ENCODE measurements at regions not wholly inside any gene's neighbourhood (a gene's known extent, or its start where the extent isn't known, plus 50 kb on each side); places are given as distances from the start of the nearest gene placed in this dataset.

- no peaks in the 10 kb centered on the region for H3K27me3 ChIP-seq (replicated peaks; ENCODE audit: control insufficient read depth, insufficient read depth, low read length)
- no peaks in the 10 kb centered on the region for H3K36me3 ChIP-seq (ENCODE audit: control insufficient read depth, insufficient read depth, low read length)
- no peak for TF ChIP-seq CTCF (IDR thresholded peaks at IDR 0.05; ENCODE audit: insufficient read depth, low read length, poor library complexity, severe bottlenecking)
- no peak overlapping the region for H3K4me3 ChIP-seq (replicated peaks; ENCODE audit: low read depth, low read length)
- no peak for DNase-seq (ENCODE audit: extremely low read depth, insufficient read length)
Measured at GRCh38 chr17:77717941-77718668, 240.4 kb upstream of the TNRC6C start.

GRCh38 chr17:77718669-77718961 is 239.9 kb upstream of the TNRC6C start:
- DNase-seq (ENCODE audit: extremely low read depth, insufficient read length): no peak
- Histone ChIP-seq H3K36me3 (ENCODE audit: control insufficient read depth, insufficient read depth, low read length) (no peaks in the 10 kb centered on the region), H3K27me3 (replicated peaks; ENCODE audit: control insufficient read depth, insufficient read depth, low read length) (no peaks in the 10 kb centered on the region), H3K4me3 (replicated peaks; ENCODE audit: low read depth, low read length) (no peak overlapping the region)
- no peak for TF ChIP-seq CTCF (IDR thresholded peaks at IDR 0.05; ENCODE audit: insufficient read depth, low read length, poor library complexity, severe bottlenecking)

GRCh38 chr17:77719806-77720205 is 238.7 kb upstream of the TNRC6C start:
- H3K36me3 ChIP-seq (ENCODE audit: control insufficient read depth, insufficient read depth, low read length): no peaks in the 10 kb centered on the region
- no peak overlapping the region for H3K4me3 ChIP-seq (replicated peaks; ENCODE audit: low read depth, low read length)
- 0 out of 2 replicates have a peak, but pooled peaks cover 2% of the 10 kb centered on the region for H3K27me3 ChIP-seq (replicated peaks; ENCODE audit: control insufficient read depth, insufficient read depth, low read length)
- no peak for DNase-seq (ENCODE audit: extremely low read depth, insufficient read length)
- TF ChIP-seq CTCF (IDR thresholded peaks at IDR 0.05; ENCODE audit: insufficient read depth, low read length, poor library complexity, severe bottlenecking): no peak

- DNase-seq (ENCODE audit: extremely low read depth, insufficient read length): no peak
- Histone ChIP-seq H3K36me3 (ENCODE audit: control insufficient read depth, insufficient read depth, low read length) (no peaks in the 10 kb centered on the region), H3K27me3 (replicated peaks; ENCODE audit: control insufficient read depth, insufficient read depth, low read length) (0 out of 2 replicates have a peak, but pooled peaks cover 2% of the 10 kb centered on the region), H3K4me3 (replicated peaks; ENCODE audit: low read depth, low read length) (no peak overlapping the region)
- no peak for TF ChIP-seq CTCF (IDR thresholded peaks at IDR 0.05; ENCODE audit: insufficient read depth, low read length, poor library complexity, severe bottlenecking)
Measured at GRCh38 chr17:77720946-77721845, 237.3 kb upstream of the TNRC6C start.

- no peak for TF ChIP-seq CTCF (IDR thresholded peaks at IDR 0.05; ENCODE audit: insufficient read depth, low read length, poor library complexity, severe bottlenecking)
Measured at GRCh38 chr17:77721846-77722160, 236.7 kb upstream of the TNRC6C start.

More at GRCh38 chr17:77721846-77722160, 236.7 kb upstream of the TNRC6C start:
- DNase-seq (ENCODE audit: extremely low read depth, insufficient read length): no peak
- H3K4me3 ChIP-seq (replicated peaks; ENCODE audit: low read depth, low read length): no peak overlapping the region
- H3K27me3 ChIP-seq (replicated peaks; ENCODE audit: control insufficient read depth, insufficient read depth, low read length): 0 out of 2 replicates have a peak, but pooled peaks cover 2% of the 10 kb centered on the region
- no peaks in the 10 kb centered on the region for H3K36me3 ChIP-seq (ENCODE audit: control insufficient read depth, insufficient read depth, low read length)

Data from GM06990 (cell line).